WERI-Rb-1 (cell line): ENCODE measurements at regions not wholly inside any gene's neighbourhood (a gene's known extent, or its start where the extent isn't known, plus 50 kb on each side); places are given as distances from the start of the nearest gene placed in this dataset.

ENCODE experiments used
- DNase-seq: peaks from one replicate; pipeline ENCODE4 v3.0.0-alpha.2; 2020
- H3K27ac ChIP-seq: fragments of 250-450 bp; sonication (Bioruptor Pico); 2 replicates; pipeline ENCODE4 v1.5.1; 2020; ENCODE audit warnings: mild to moderate bottlenecking, moderate library complexity
- H3K27me3 ChIP-seq: fragments of 250-450 bp; sonication (Bioruptor Pico); 2 replicates; pipeline ENCODE4 v1.5.1; 2021; ENCODE audit warnings: mild to moderate bottlenecking, low read depth, moderate library complexity; ENCODE audit not compliant: insufficient read depth, severe bottlenecking
- H3K36me3 ChIP-seq: fragments of 250-450 bp; sonication (Bioruptor Pico); 2 replicates; pipeline ENCODE4 v1.5.1; 2020; ENCODE audit warnings: mild to moderate bottlenecking, moderate library complexity
- H3K4me3 ChIP-seq: 2 replicates; pipeline ENCODE4 v1.5.1; 2011; ENCODE audit warnings: low read depth, mild to moderate bottlenecking, control low read depth, low read length
- H3K9me3 ChIP-seq: fragments of 250-450 bp; sonication (Bioruptor Pico); 2 replicates; pipeline ENCODE4 v1.5.1; 2021; ENCODE audit warnings: mild to moderate bottlenecking, moderate library complexity; ENCODE audit not compliant: severe bottlenecking
- CTCF ChIP-seq: IDR thresholded peaks from 2 replicates; pipeline ENCODE4 v1.5.1; 2011; ENCODE audit warnings: low read depth, mild to moderate bottlenecking, control low read depth, inconsistent platforms, low read length

DNA sequence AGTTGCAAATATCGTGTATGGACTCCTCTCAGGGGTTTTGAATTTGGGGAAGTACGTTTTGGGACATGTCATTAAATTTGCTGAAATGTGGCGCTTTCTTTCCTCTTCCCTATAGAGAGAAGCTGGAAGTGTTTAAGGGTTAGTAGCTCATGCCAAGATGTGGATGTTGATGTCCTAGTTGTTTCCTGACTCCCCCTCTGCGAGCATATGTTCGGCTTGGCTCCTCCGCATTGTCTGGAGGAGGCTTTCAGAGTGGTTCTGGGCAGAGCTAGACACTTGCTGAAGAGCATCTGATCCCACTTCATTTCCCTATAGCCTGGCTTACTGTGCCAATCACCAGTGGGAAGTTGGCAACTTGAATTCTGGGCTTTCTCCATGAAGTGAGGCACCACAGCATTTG is 347.4 kb upstream of the B3GALT2 start:
- Histone ChIP-seq H3K27ac (no peak overlapping the region), H3K9me3 (no peaks in the 10 kb centered on the region), H3K4me3 (no peak overlapping the region), H3K36me3 (no peaks in the 10 kb centered on the region), H3K27me3 (no peaks in the 10 kb centered on the region)
- no peak for DNase-seq
- no peak for TF ChIP-seq CTCF

- Histone ChIP-seq H3K4me3 (no peak overlapping the region), H3K9me3 (no peaks in the 10 kb centered on the region), H3K27ac (no peak overlapping the region), H3K36me3 (no peaks in the 10 kb centered on the region), H3K27me3 (no peaks in the 10 kb centered on the region)
- no peak for DNase-seq
- no peak for TF ChIP-seq CTCF
These were observed 339.7 kb upstream of the B3GALT2 start for GRCh38 chr1:193525917-193526710.

GRCh38 chr1:193525411-193525810 is 339.0 kb upstream of the B3GALT2 start:
- Histone ChIP-seq H3K27ac (no peak overlapping the region), H3K9me3 (no peaks in the 10 kb centered on the region)

GRCh38 chr1:193524616-193525015 is 338.2 kb upstream of the B3GALT2 start:
- DNase-seq = no peak
- Histone ChIP-seq H3K36me3 (no peaks in the 10 kb centered on the region), H3K9me3 (no peaks in the 10 kb centered on the region), H3K27ac (no peak overlapping the region), H3K27me3 (no peaks in the 10 kb centered on the region), H3K4me3 (no peak overlapping the region)
- TF ChIP-seq CTCF = no peak

More at GRCh38 chr1:193525411-193525810, 339.0 kb upstream of the B3GALT2 start:
- DNase-seq = no peak
- Histone ChIP-seq H3K27me3 (no peaks in the 10 kb centered on the region), H3K4me3 (no peak overlapping the region), H3K36me3 (no peaks in the 10 kb centered on the region)
- no peak for TF ChIP-seq CTCF

- DNase-seq = no peak
- TF ChIP-seq CTCF = no peak
- H3K36me3 ChIP-seq = no peaks in the 10 kb centered on the region
- no peak overlapping the region for H3K4me3 ChIP-seq
- H3K27me3 ChIP-seq = no peaks in the 10 kb centered on the region
- H3K27ac ChIP-seq = no peak overlapping the region
- H3K9me3 ChIP-seq = no peaks in the 10 kb centered on the region
These were observed 337.6 kb upstream of the B3GALT2 start for GRCh38 chr1:193524021-193524420.

DNA sequence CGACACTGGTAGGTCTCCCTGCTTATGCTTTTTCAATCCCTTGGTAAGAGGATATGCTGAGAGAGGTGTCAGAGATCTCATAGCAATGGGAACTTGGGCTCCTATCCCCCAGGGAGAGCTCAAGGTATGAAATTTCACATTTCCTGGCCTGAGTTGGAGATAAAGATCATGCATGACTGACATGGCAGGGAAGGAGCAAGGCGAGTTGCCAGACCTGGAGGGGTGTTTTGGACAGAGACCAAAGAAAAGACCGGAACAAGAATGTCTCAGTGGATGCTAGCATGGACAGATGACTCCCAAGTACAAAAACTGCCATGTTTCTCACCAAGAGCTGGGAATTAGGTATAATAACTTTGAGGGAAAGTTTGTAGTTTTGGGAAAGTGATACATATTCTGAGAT is 334.1 kb upstream of the B3GALT2 start:
- no peak for DNase-seq
- Histone ChIP-seq H3K9me3 (no peaks in the 10 kb centered on the region), H3K27ac (no peak overlapping the region), H3K4me3 (no peak overlapping the region), H3K36me3 (no peaks in the 10 kb centered on the region), H3K27me3 (no peaks in the 10 kb centered on the region)
- TF ChIP-seq CTCF = no peak
